Ishikawa (cell line): ENCODE measurements at regions not wholly inside any gene's neighbourhood (a gene's known extent, or its start where the extent isn't known, plus 50 kb on each side); places are given as distances from the start of the nearest gene placed in this dataset.

Experiments
- CEBPB ChIP-seq: IDR thresholded peaks from 2 replicates; pipeline ENCODE4 v1.6.1; 2012
- CREB1 ChIP-seq: IDR thresholded peaks from 2 replicates; pipeline ENCODE4 v1.6.1; 2012; ENCODE audit warnings: low read depth
- EGR1 ChIP-seq: IDR thresholded peaks from 2 replicates; pipeline ENCODE4 v1.6.1; 2012
- EP300 ChIP-seq: IDR thresholded peaks from 2 replicates; pipeline ENCODE4 v1.6.1; 2012; ENCODE audit warnings: borderline replicate concordance
- FOXM1 ChIP-seq: IDR thresholded peaks from 2 replicates; pipeline ENCODE4 v1.6.1; 2012; ENCODE audit warnings: low read depth, borderline replicate concordance
- NFIC ChIP-seq: IDR thresholded peaks from 2 replicates; pipeline ENCODE4 v1.6.1; 2012
- RAD21 ChIP-seq: IDR thresholded peaks from 2 replicates; pipeline ENCODE4 v1.6.1; 2012; ENCODE audit warnings: low read depth
- REST ChIP-seq: IDR thresholded peaks from 2 replicates; pipeline ENCODE4 v1.6.1; 2012; ENCODE audit warnings: low read depth, mild to moderate bottlenecking
- TAF1 ChIP-seq: IDR thresholded peaks from 2 replicates; pipeline ENCODE4 v1.6.1; 2012; ENCODE audit warnings: low read depth, mild to moderate bottlenecking
- TCF12 ChIP-seq: IDR thresholded peaks from 2 replicates; pipeline ENCODE4 v1.6.1; 2012; ENCODE audit warnings: low read depth
- TEAD4 ChIP-seq: IDR thresholded peaks from 2 replicates; pipeline ENCODE4 v1.6.1; 2012
- YY1 ChIP-seq: IDR thresholded peaks from 2 replicates; pipeline ENCODE4 v1.6.1; 2012; ENCODE audit warnings: low read depth
- ZBTB7A ChIP-seq: IDR thresholded peaks from 2 replicates; pipeline ENCODE4 v1.6.1; 2012; ENCODE audit warnings: low read depth
- TF ChIP-seq, protein P1 (sequence below): IDR thresholded peaks from 2 replicates; pipeline ENCODE4 v1.6.1; 2012
- TF ChIP-seq, protein P2 (sequence below): IDR thresholded peaks from 2 replicates; pipeline ENCODE4 v1.6.1; 2012

GRCh38 chr3:170768334-170768801 is 101.6 kb downstream of the RPL22L1 start:
- TF ChIP-seq NFIC: no peak
- no peak for TF ChIP-seq TAF1
- TF ChIP-seq CREB1: no peak
- TF ChIP-seq, protein P1, sequence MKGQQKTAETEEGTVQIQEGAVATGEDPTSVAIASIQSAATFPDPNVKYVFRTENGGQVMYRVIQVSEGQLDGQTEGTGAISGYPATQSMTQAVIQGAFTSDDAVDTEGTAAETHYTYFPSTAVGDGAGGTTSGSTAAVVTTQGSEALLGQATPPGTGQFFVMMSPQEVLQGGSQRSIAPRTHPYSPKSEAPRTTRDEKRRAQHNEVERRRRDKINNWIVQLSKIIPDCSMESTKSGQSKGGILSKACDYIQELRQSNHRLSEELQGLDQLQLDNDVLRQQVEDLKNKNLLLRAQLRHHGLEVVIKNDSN: no peak
- TF ChIP-seq FOXM1: no peak
- no peak for TF ChIP-seq YY1
- no peak for TF ChIP-seq ZBTB7A
- TF ChIP-seq EGR1: no peak
- no peak for TF ChIP-seq TEAD4
- TF ChIP-seq REST: no peak
- TF ChIP-seq, protein P2, sequence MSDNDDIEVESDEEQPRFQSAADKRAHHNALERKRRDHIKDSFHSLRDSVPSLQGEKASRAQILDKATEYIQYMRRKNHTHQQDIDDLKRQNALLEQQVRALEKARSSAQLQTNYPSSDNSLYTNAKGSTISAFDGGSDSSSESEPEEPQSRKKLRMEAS: no peak
- TF ChIP-seq EP300: no peak

DNA sequence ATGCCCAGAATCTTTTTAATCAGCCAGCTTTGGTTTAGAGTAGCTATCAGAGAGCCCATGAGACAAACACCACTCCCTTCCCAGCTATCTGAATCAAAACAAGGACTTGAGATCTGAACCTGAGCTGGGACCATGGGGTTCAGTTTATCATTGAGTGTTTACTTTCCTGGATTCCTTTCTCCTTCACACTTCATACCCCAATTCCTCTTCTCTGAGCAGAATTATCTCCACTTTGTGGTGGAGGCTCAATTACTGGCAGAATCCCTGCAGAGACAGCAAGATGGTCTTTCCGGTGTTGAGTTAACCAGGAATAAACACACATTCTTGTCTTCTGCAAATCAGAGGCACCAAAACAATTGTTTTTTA is 102.4 kb downstream of the RPL22L1 start:
- TF ChIP-seq TCF12 (no peak), ZBTB7A (no peak), EP300 (no peak), FOXM1 (no peak), YY1 (no peak), TEAD4 (no peak), REST (no peak), NFIC (no peak), CEBPB (no peak), RAD21 (no peak), CREB1 (no peak), EGR1 (no peak), TAF1 (no peak)
- TF ChIP-seq, protein P1: no peak
- TF ChIP-seq, protein P2: no peak

DNA sequence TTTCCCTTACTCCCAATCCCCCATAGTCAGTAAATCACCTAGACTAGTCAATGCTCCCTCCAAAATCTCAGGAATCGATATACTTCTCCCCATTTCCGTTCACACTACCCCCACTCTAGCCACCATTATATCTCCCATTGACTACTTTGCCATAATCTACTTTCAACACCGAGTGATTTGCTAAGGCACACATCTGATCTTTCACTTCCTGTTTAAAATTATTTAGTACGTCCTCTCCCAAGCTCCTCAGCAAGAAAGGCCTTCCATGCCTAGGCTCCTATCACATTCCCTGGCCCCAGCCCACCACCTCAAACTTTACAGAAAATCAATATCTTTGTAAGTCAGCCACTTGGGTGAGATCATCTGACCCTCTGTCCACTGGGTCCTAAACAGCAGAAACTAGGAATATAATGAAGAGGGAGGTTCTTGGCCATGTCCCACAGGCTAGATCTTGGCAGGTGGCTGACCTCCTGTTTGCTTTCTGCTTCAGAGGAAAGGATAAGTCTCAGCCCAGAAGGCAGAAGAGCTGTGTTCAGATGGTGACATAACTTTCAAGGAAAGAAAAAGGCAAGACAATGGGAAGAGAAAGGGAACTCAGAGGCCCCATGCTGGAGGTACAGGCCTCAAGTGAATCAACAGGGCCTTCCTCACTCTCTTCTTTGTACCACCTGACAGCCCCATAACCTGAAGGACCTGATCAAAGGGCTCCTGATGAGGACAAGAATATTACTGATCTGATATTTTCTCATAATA is 103.0 kb downstream of the RPL22L1 start:
- TF ChIP-seq CEBPB (no peak), CREB1 (no peak), RAD21 (no peak), EP300 (no peak), FOXM1 (no peak), YY1 (no peak), TAF1 (no peak), TCF12 (no peak), ZBTB7A (no peak), TEAD4 (no peak), REST (no peak), EGR1 (no peak), NFIC (no peak)
- TF ChIP-seq, protein P1: no peak
- TF ChIP-seq, protein P2: no peak
